PC-9 (cell line): ENCODE measurements at regions not wholly inside any gene's neighbourhood (a gene's known extent, or its start where the extent isn't known, plus 50 kb on each side); places are given as distances from the start of the nearest gene placed in this dataset.

Source experiments
- EZH2 ChIP-seq: fragments of 200-600 bp; sonication (generic); IDR thresholded peaks from 2 replicates; pipeline ENCODE4 v1.8.0; 2017; ENCODE audit warnings: antibody characterized with exemption, low read depth
- TF ChIP-seq, protein P1 (sequence below): fragments of 200-600 bp; sonication (generic); conservative IDR thresholded peaks from 2 replicates; pipeline ENCODE4 v1.6.1; 2017; ENCODE audit warnings: mixed run types, antibody characterized with exemption, mild to moderate bottlenecking, moderate library complexity

DNA sequence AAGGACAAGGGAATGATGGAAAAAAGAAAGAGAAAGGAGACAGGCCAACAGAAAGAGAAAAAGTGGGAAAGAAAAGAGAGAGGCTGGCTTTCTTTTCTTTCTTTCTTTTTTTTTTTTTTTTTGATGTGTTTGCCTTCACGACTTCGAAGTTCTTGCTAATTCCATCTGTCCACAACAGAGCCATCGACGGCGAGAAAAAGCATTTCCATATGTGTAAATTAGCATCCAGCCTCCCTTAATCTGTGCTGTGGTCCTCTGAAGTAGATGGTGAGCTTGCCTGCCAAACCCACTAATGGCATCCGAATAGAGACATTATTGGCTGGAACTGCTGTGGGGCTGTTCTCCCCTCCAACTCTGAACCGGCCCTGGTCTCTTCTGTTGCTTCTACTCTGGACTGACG lies 997.4 kb downstream of the BCL11B start:
- TF ChIP-seq, protein P1, sequence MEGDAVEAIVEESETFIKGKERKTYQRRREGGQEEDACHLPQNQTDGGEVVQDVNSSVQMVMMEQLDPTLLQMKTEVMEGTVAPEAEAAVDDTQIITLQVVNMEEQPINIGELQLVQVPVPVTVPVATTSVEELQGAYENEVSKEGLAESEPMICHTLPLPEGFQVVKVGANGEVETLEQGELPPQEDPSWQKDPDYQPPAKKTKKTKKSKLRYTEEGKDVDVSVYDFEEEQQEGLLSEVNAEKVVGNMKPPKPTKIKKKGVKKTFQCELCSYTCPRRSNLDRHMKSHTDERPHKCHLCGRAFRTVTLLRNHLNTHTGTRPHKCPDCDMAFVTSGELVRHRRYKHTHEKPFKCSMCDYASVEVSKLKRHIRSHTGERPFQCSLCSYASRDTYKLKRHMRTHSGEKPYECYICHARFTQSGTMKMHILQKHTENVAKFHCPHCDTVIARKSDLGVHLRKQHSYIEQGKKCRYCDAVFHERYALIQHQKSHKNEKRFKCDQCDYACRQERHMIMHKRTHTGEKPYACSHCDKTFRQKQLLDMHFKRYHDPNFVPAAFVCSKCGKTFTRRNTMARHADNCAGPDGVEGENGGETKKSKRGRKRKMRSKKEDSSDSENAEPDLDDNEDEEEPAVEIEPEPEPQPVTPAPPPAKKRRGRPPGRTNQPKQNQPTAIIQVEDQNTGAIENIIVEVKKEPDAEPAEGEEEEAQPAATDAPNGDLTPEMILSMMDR, result no peak
- TF ChIP-seq EZH2, result no peak
